Right lobe of liver (tissue), 6 donors: ENCODE measurements at regions not wholly inside any gene's neighbourhood (a gene's known extent, or its start where the extent isn't known, plus 50 kb on each side); places are given as distances from the start of the nearest gene placed in this dataset.
A peak's percentile ranks its signal among the peaks of the same experiment; 100 is the strongest.

Source experiments
- ATAC-seq, 4 donors: fragments of 200-7000 bp; cut with Tn5 transposase; one replicate each; pipeline ENCODE4 v1.9.1; 2020; ENCODE audit warnings: mild to moderate bottlenecking in 4 of 4, moderate library complexity in 4 of 4
- DNase-seq, 3 donors: peaks; one replicate each; pipeline ENCODE4 v3.0.0-alpha.2; 2020
- H3K27ac ChIP-seq, 3 donors: fragments of 200-600 bp; one replicate each; pipeline ENCODE4 v1.8.0; 2022
- H3K27me3 ChIP-seq, 2 donors: fragments of 200-600 bp; one replicate each; pipeline ENCODE4 v1.8.0; 2022
- H3K36me3 ChIP-seq, 4 donors: fragments of 200-600 bp; sonication (generic) in 1 of 4; one replicate each; pipeline versions ENCODE4 v1.5.1 to v1.8.0; 2017 to 2022; ENCODE audit warnings: control low read depth in 1 of 4
- H3K4me1 ChIP-seq, 4 donors: fragments of 200-600 bp; sonication (generic) in 1 of 4; one replicate each; pipeline versions ENCODE4 v1.5.1 to v1.8.0; 2017 to 2022; ENCODE audit warnings: control low read depth in 1 of 4
- H3K4me3 ChIP-seq, 3 donors: fragments of 200-600 bp; one replicate each; pipeline ENCODE4 v1.8.0; 2022
- H3K9me3 ChIP-seq, 4 donors: fragments of 200-600 bp; sonication (generic) in 1 of 4; one replicate each; pipeline versions ENCODE4 v1.5.1 to v1.8.0; 2017 to 2022; ENCODE audit warnings: control low read depth in 1 of 4
- CTCF ChIP-seq, 4 donors: fragments of 200-600 bp in 3 of 4; fragments of 450-650 bp in 1 of 4; IDR thresholded peaks; one replicate each; pipeline versions ENCODE4 v1.5.1 to v1.8.0; 2016 to 2022; ENCODE audit warnings: antibody characterized with exemption in 4 of 4, mild to moderate bottlenecking in 2 of 4
- POLR2A ChIP-seq: fragments of 450-650 bp; IDR thresholded peaks from one replicate; pipeline ENCODE4 v1.6.1; 2017; ENCODE audit warnings: antibody characterized with exemption, mild to moderate bottlenecking
- WGBS: methylation state at CpG from one replicate; pipeline ENCODE4 v1.1.6; 2018; ENCODE audit warnings: low coverage, low lambda C conversion rate; ENCODE audit not compliant: insufficient coverage; ENCODE audit errors: missing lambda C conversion rate; 5-methylcytosine and 5-hydroxymethylcytosine counted together
- intact Hi-C, 2 donors: fragments of 100-400 bp; cut with DNase I; formaldehyde crosslinking; loops; one replicate each; pipeline versions ENCODE4 v1.11.2 to v1.14.1; 2022
- donor health status: DM: no; HTN: yes; CAD: no.
- donor health status: DM: no; HTN: no; CAD: no.
- donor health status: DM: no; HTN: no; CAD: no.
- donor health status: DM: no; HTN: yes; CAD: no.
- donor health status: DM: no; HTN: yes; CAD: no.

DNA sequence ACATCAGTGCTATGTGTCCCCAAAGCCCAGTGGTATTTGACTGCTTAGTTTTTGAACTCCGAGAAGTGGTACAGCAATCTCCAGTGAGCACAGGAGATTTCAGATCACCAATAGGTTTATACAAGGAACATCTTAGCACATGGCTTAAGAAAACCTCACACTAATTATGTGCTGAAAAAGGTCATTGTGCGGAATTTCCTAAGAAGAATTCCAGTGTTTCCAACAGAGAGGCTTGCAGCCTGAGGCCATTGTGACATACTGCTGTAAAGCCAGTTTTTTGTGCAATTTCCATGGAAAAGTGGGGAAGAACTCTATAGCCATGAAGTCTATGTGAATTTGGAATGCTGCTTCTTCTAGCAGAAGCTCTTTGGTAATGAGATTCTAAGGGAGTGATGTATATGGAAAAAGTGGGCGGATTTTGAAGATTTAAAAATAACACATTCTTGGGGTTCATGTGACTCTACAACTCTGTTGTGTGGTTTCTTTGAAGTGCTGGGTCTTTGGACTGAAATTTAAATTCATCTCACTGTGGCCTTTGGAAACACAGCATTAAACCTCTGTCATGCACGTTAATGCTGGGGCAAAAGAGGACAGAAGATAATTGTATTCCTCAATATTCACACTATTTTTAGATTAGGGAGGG, 110.5 kb upstream of the CD180 start:
- Histone ChIP-seq H3K36me3 (no peaks in the 10 kb centered on the region), H3K9me3 (no peaks in the 10 kb centered on the region), H3K27ac (no peak overlapping the region), H3K27me3 (no peaks in the 10 kb centered on the region), H3K4me3 (no peak overlapping the region), H3K4me1 (no peaks in the 10 kb centered on the region)
- intact Hi-C loops = no loop called here
- WGBS = 80% methylated on average over 4 of the region's 4 CpGs
- ATAC-seq (no peak), DNase-seq (no peak)
- no peak for TF ChIP-seq CTCF (IDR thresholded peaks at IDR 0.05)
- no peak for TF ChIP-seq POLR2A

DNA sequence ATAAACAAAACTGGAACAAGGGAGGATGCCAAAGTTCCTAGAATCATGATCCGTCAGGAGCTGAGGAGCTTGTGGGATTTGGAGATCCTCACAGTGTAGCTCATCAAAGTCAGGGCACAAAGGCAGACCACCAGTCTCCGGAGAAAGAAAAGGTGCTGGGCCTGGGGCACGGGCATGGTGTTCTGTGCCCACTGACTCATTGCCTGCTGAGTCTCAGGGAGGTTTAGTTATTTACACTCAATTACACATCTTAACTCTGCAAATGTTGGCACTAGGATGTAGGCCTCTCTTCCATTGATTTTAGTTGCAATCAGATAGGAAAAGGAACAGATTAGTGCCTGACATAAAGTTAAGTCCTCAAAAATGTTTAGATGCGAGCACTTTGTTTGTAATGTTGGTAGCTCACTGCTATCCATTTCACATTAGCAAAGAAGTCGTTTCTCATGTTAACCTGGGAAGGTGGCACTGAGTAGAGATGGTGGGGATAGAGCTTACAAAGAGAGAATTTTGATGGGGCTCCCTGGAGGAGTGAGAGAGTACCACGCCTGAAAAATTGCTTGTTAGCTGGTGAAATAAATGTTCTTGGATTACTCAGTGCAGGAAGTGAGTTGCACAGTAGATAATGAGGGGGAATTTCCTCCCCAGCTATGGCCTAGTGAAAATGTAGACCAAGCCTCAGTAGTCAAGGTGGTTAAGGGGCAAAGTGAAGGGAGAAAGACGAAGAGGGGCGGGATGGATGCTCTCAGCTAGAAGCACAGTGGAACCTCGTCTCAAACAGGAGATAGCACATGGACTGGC, 109.5 kb upstream of the CD180 start:
- 60% methylated on average over 7 of the region's 9 CpGs for WGBS
- H3K4me1 ChIP-seq = no peaks in the 10 kb centered on the region
- TF ChIP-seq POLR2A (no peak), CTCF (IDR thresholded peaks at IDR 0.05) (no peak)
- H3K27ac ChIP-seq = no peak overlapping the region
- ATAC-seq = peak in 1 of 4 donors; percentile 53
- H3K4me3 ChIP-seq = no peak overlapping the region
- DNase-seq = no peak
- no peaks in the 10 kb centered on the region for H3K9me3 ChIP-seq
- no peaks in the 10 kb centered on the region for H3K36me3 ChIP-seq
- intact Hi-C loops = no loop called here
- H3K27me3 ChIP-seq = no peaks in the 10 kb centered on the region

DNA sequence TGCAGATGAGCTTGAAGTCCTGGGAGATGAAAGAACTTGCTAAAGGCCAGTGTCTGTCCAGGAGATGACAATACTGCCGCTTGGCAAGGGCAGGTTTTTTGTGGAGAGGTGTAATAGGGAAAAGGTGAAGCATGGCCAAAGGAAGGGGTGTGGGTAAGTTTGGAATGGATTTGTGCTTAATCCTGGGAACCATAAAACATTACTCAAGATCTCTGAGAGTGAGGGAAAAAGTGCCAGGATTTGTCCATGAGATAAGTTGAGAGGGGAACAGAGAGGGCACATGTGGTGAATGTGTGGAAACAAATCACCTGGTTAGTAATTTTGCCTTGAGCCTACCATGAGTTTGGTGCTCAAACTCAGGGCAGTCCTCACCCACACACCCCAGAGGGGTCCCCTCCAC, 108.8 kb upstream of the CD180 start:
- TF ChIP-seq CTCF (IDR thresholded peaks at IDR 0.05) = no peak
- TF ChIP-seq POLR2A = no peak
- Histone ChIP-seq H3K4me1 (no peaks in the 10 kb centered on the region), H3K36me3 (no peaks in the 10 kb centered on the region), H3K27ac (no peak overlapping the region), H3K27me3 (no peaks in the 10 kb centered on the region), H3K9me3 (no peaks in the 10 kb centered on the region), H3K4me3 (no peak overlapping the region)
- no peak for DNase-seq
- no peak for ATAC-seq
- 100% methylated on average over 1 of the region's 1 CpG for WGBS
- intact Hi-C loops = no loop called here

GRCh38 chr5:67303356-67303755, 106.8 kb upstream of the CD180 start:
- no peaks in the 10 kb centered on the region for H3K9me3 ChIP-seq
- ATAC-seq = no peak
- H3K27me3 ChIP-seq = no peaks in the 10 kb centered on the region
- WGBS = 81% methylated on average over 2 of the region's 3 CpGs
- H3K4me1 ChIP-seq = no peaks in the 10 kb centered on the region
- intact Hi-C loops = no loop called here
- no peak overlapping the region for H3K4me3 ChIP-seq
- TF ChIP-seq POLR2A = no peak
- no peak for TF ChIP-seq CTCF (IDR thresholded peaks at IDR 0.05)
- H3K27ac ChIP-seq = no peak overlapping the region
- DNase-seq = no peak
- no peaks in the 10 kb centered on the region for H3K36me3 ChIP-seq
